ENCODE measurements at regions not wholly inside any gene's neighbourhood (a gene's known extent, or its start where the extent isn't known, plus 50 kb on each side); places are given as distances from the start of the nearest gene placed in this dataset.

- Histone ChIP-seq H3K27me3 (ENCODE audit: control insufficient read depth in 3 of 3, insufficient read depth in 3 of 3, low read length in 3 of 3) (no peaks in the 10 kb centered on the region), H3K36me3 (ENCODE audit: control insufficient read depth in 3 of 3, insufficient read depth in 2 of 3, low read depth in 1 of 3, low read length in 3 of 3) (no peaks in the 10 kb centered on the region), H3K4me3 (ENCODE audit: low read depth in 1 of 3, low read length in 3 of 3) (no peak overlapping the region), H3K9me3 (ENCODE audit: control insufficient read depth in 2 of 2, insufficient read depth in 1 of 2, low read depth in 1 of 2, low read length in 1 of 2) (no peaks in the 10 kb centered on the region), H3K4me1 (ENCODE audit: control insufficient read depth in 3 of 3, insufficient read depth in 2 of 3, low read depth in 1 of 3, low read length in 2 of 3) (no peaks in the 10 kb centered on the region), H3K27ac (ENCODE audit: low read depth in 1 of 3, low read length in 2 of 3) (no peak overlapping the region)
- DNase-seq (peak in 1 of 2 donors; percentile 7), FAIRE-seq (no peak)
- WGBS, 3 donors: 81 to 85% (median 83%) methylated on average over 15 of the region's 15 CpGs
These were observed 317.0 kb downstream of the CDC5L start for GRCh38 chr6:44704240-44705150.

GRCh38 chr6:44705596-44705995 lies 318.1 kb downstream of the CDC5L start:
- Histone ChIP-seq H3K27me3 (ENCODE audit: control insufficient read depth in 3 of 3, insufficient read depth in 3 of 3, low read length in 3 of 3) (no peaks in the 10 kb centered on the region), H3K27ac (ENCODE audit: low read depth in 1 of 3, low read length in 2 of 3) (no peak overlapping the region), H3K36me3 (ENCODE audit: control insufficient read depth in 3 of 3, insufficient read depth in 2 of 3, low read depth in 1 of 3, low read length in 3 of 3) (no peaks in the 10 kb centered on the region), H3K9me3 (ENCODE audit: control insufficient read depth in 2 of 2, insufficient read depth in 1 of 2, low read depth in 1 of 2, low read length in 1 of 2) (no peaks in the 10 kb centered on the region), H3K4me1 (ENCODE audit: control insufficient read depth in 3 of 3, insufficient read depth in 2 of 3, low read depth in 1 of 3, low read length in 2 of 3) (no peaks in the 10 kb centered on the region), H3K4me3 (ENCODE audit: low read depth in 1 of 3, low read length in 3 of 3) (no peak overlapping the region)
- no peak for FAIRE-seq
- DNase-seq: no peak
- WGBS, 3 donors: 91 to 95% (median 93%) methylated on average over 4 of the region's 4 CpGs

GRCh38 chr6:44706011-44706410 lies 318.5 kb downstream of the CDC5L start:
- Histone ChIP-seq H3K9me3 (ENCODE audit: control insufficient read depth in 2 of 2, insufficient read depth in 1 of 2, low read depth in 1 of 2, low read length in 1 of 2) (no peaks in the 10 kb centered on the region), H3K4me3 (ENCODE audit: low read depth in 1 of 3, low read length in 3 of 3) (no peak overlapping the region), H3K27me3 (ENCODE audit: control insufficient read depth in 3 of 3, insufficient read depth in 3 of 3, low read length in 3 of 3) (no peaks in the 10 kb centered on the region), H3K27ac (ENCODE audit: low read depth in 1 of 3, low read length in 2 of 3) (no peak overlapping the region), H3K4me1 (ENCODE audit: control insufficient read depth in 3 of 3, insufficient read depth in 2 of 3, low read depth in 1 of 3, low read length in 2 of 3) (no peaks in the 10 kb centered on the region), H3K36me3 (ENCODE audit: control insufficient read depth in 3 of 3, insufficient read depth in 2 of 3, low read depth in 1 of 3, low read length in 3 of 3) (no peaks in the 10 kb centered on the region)
- no peak for FAIRE-seq
- DNase-seq: no peak
- WGBS, 3 donors: 89 to 91% (median 91%) methylated on average over 5 of the region's 5 CpGs

- FAIRE-seq (no peak), DNase-seq (no peak)
- Histone ChIP-seq H3K4me1 (ENCODE audit: control insufficient read depth in 3 of 3, insufficient read depth in 2 of 3, low read depth in 1 of 3, low read length in 2 of 3) (no peaks in the 10 kb centered on the region), H3K27me3 (ENCODE audit: control insufficient read depth in 3 of 3, insufficient read depth in 3 of 3, low read length in 3 of 3) (no peaks in the 10 kb centered on the region), H3K27ac (ENCODE audit: low read depth in 1 of 3, low read length in 2 of 3) (no peak overlapping the region), H3K36me3 (ENCODE audit: control insufficient read depth in 3 of 3, insufficient read depth in 2 of 3, low read depth in 1 of 3, low read length in 3 of 3) (peaks cover 0 to 3% (median 0%) of the 10 kb centered on the region in 3 donors), H3K9me3 (ENCODE audit: control insufficient read depth in 2 of 2, insufficient read depth in 1 of 2, low read depth in 1 of 2, low read length in 1 of 2) (peaks cover 0 to 11% of the 10 kb centered on the region in 2 donors), H3K4me3 (ENCODE audit: low read depth in 1 of 3, low read length in 3 of 3) (no peak overlapping the region)
- WGBS, 3 donors: 89 to 95% (median 92%) methylated on average over 5 of the region's 5 CpGs
These were observed 320.7 kb downstream of the CDC5L start for GRCh38 chr6:44708208-44708607.

- 47 to 75% (median 63%) methylated on average over 6 of the region's 6 CpGs for WGBS, 3 donors
- Histone ChIP-seq H3K4me3 (ENCODE audit: low read depth in 1 of 3, low read length in 3 of 3) (no peak overlapping the region), H3K27ac (ENCODE audit: low read depth in 1 of 3, low read length in 2 of 3) (no peak overlapping the region), H3K4me1 (ENCODE audit: control insufficient read depth in 3 of 3, insufficient read depth in 2 of 3, low read depth in 1 of 3, low read length in 2 of 3) (no peaks in the 10 kb centered on the region), H3K27me3 (ENCODE audit: control insufficient read depth in 3 of 3, insufficient read depth in 3 of 3, low read length in 3 of 3) (no peaks in the 10 kb centered on the region), H3K9me3 (ENCODE audit: control insufficient read depth in 2 of 2, insufficient read depth in 1 of 2, low read depth in 1 of 2, low read length in 1 of 2) (peaks cover 0 to 11% of the 10 kb centered on the region in 2 donors), H3K36me3 (ENCODE audit: control insufficient read depth in 3 of 3, insufficient read depth in 2 of 3, low read depth in 1 of 3, low read length in 3 of 3) (peaks cover 0 to 3% (median 0%) of the 10 kb centered on the region in 3 donors)
- peak in 1 of 2 donors; percentile 42 for DNase-seq
- FAIRE-seq: no peak
These were observed 325.0 kb downstream of the CDC5L start for GRCh38 chr6:44712353-44713111.

GRCh38 chr6:44715188-44715587 lies 327.7 kb downstream of the CDC5L start:
- no peak for FAIRE-seq
- no peak overlapping the region for H3K4me3 ChIP-seq (ENCODE audit: low read depth in 1 of 3, low read length in 3 of 3)
- DNase-seq: no peak
- H3K9me3 ChIP-seq (ENCODE audit: control insufficient read depth in 2 of 2, insufficient read depth in 1 of 2, low read depth in 1 of 2, low read length in 1 of 2): peaks cover 0 to 11% of the 10 kb centered on the region in 2 donors
- H3K27me3 ChIP-seq (ENCODE audit: control insufficient read depth in 3 of 3, insufficient read depth in 3 of 3, low read length in 3 of 3): no peaks in the 10 kb centered on the region
- WGBS, 3 donors: 67 to 83% (median 77%) methylated on average over 9 of the region's 9 CpGs
- H3K36me3 ChIP-seq (ENCODE audit: control insufficient read depth in 3 of 3, insufficient read depth in 2 of 3, low read depth in 1 of 3, low read length in 3 of 3): peaks cover 0 to 3% (median 0%) of the 10 kb centered on the region in 3 donors
- no peak overlapping the region for H3K27ac ChIP-seq (ENCODE audit: low read depth in 1 of 3, low read length in 2 of 3)
- no peaks in the 10 kb centered on the region for H3K4me1 ChIP-seq (ENCODE audit: control insufficient read depth in 3 of 3, insufficient read depth in 2 of 3, low read depth in 1 of 3, low read length in 2 of 3)

GRCh38 chr6:44715925-44716324 lies 328.4 kb downstream of the CDC5L start:
- H3K4me3 ChIP-seq (ENCODE audit: low read depth in 1 of 3, low read length in 3 of 3): no peak overlapping the region
- H3K9me3 ChIP-seq (ENCODE audit: control insufficient read depth in 2 of 2, insufficient read depth in 1 of 2, low read depth in 1 of 2, low read length in 1 of 2): peaks cover 0 to 11% of the 10 kb centered on the region in 2 donors
- FAIRE-seq (no peak), DNase-seq (no peak)
- no peaks in the 10 kb centered on the region for H3K4me1 ChIP-seq (ENCODE audit: control insufficient read depth in 3 of 3, insufficient read depth in 2 of 3, low read depth in 1 of 3, low read length in 2 of 3)
- WGBS, 3 donors: 85 to 89% (median 87%) methylated on average over 6 of the region's 6 CpGs
- H3K36me3 ChIP-seq (ENCODE audit: control insufficient read depth in 3 of 3, insufficient read depth in 2 of 3, low read depth in 1 of 3, low read length in 3 of 3): peaks cover 0 to 3% (median 0%) of the 10 kb centered on the region in 3 donors
- H3K27ac ChIP-seq (ENCODE audit: low read depth in 1 of 3, low read length in 2 of 3): no peak overlapping the region
- no peaks in the 10 kb centered on the region for H3K27me3 ChIP-seq (ENCODE audit: control insufficient read depth in 3 of 3, insufficient read depth in 3 of 3, low read length in 3 of 3)

GRCh38 chr6:44717431-44717830 lies 329.9 kb downstream of the CDC5L start:
- WGBS, 3 donors: 90 to 95% (median 93%) methylated on average over 2 of the region's 2 CpGs
- Histone ChIP-seq H3K27me3 (ENCODE audit: control insufficient read depth in 3 of 3, insufficient read depth in 3 of 3, low read length in 3 of 3) (no peaks in the 10 kb centered on the region), H3K27ac (ENCODE audit: low read depth in 1 of 3, low read length in 2 of 3) (no peak overlapping the region), H3K9me3 (ENCODE audit: control insufficient read depth in 2 of 2, insufficient read depth in 1 of 2, low read depth in 1 of 2, low read length in 1 of 2) (peaks cover 0 to under 1% of the 10 kb centered on the region in 2 donors), H3K4me3 (ENCODE audit: low read depth in 1 of 3, low read length in 3 of 3) (no peak overlapping the region), H3K36me3 (ENCODE audit: control insufficient read depth in 3 of 3, insufficient read depth in 2 of 3, low read depth in 1 of 3, low read length in 3 of 3) (no peaks in the 10 kb centered on the region), H3K4me1 (ENCODE audit: control insufficient read depth in 3 of 3, insufficient read depth in 2 of 3, low read depth in 1 of 3, low read length in 2 of 3) (no peaks in the 10 kb centered on the region)
- DNase-seq (no peak), FAIRE-seq (no peak)
